HCT116 (cell line): ENCODE measurements at regions not wholly inside any gene's neighbourhood (a gene's known extent, or its start where the extent isn't known, plus 50 kb on each side); places are given as distances from the start of the nearest gene placed in this dataset.

ENCODE experiments used
- ATAC-seq: fragments of 200-7000 bp; cut with Tn5 transposase; 2 replicates; pipeline ENCODE4 v1.9.1; 2020; ENCODE audit warnings: mild to moderate bottlenecking, moderate library complexity
- BruUV-seq: library from RNA; stranded (reverse); fragments of 400-500 nt; replicated peaks from 2 replicates; lab custom pipeline; 2021; lab: Mats Ljungman, UMichigan
- CTCF ChIA-PET: fragments of 300-600 bp; sonication (Branson Sonifier 250); formaldehyde crosslinking; loops from one replicate; lab custom pipeline; 2021; ENCODE audit warnings: antibody characterized with exemption; lab: Charles Lee
- POLR2A ChIA-PET: fragments of 300-600, 350-600 bp; sonication (Branson Sonifier 250); formaldehyde crosslinking; loops from one replicate; lab custom pipeline; 2021; ENCODE audit warnings: antibody characterized with exemption; lab: Charles Lee
- RAD21 ChIA-PET, 2 experiments: fragments of 300-600 bp; sonication (Branson Sonifier 250); formaldehyde crosslinking; loops; one replicate each; lab custom pipeline; 2023; ENCODE audit warnings: low total read pairs in 2 of 2; ENCODE audit not compliant: uncharacterized antibody in 2 of 2, unreplicated experiment in 2 of 2, low non-redundant PET in 1 of 2; lab: Charles Lee
- DNase-seq: peaks from one replicate; pipeline ENCODE4 v3.0.0-alpha.2; 2010; ENCODE audit warnings: low read depth, low spot score
- H2AFZ ChIP-seq: fragments of 200-600 bp; shearing (Covaris generic), sonication (generic); 2 replicates; pipeline ENCODE4 v1.6.1; 2017; ENCODE audit warnings: low read depth, mixed run types, mixed read lengths, antibody characterized with exemption, low read length; ENCODE audit not compliant: poor library complexity, severe bottlenecking
- H3K27ac ChIP-seq: 2 replicates; pipeline ENCODE4 v1.5.1; 2012; ENCODE audit warnings: low read depth, low read length
- H3K27me3 ChIP-seq: fragments of 200-600 bp; sonication (generic); 2 replicates; pipeline ENCODE4 v1.6.1; 2016; ENCODE audit warnings: mixed run types, low read length, mixed read lengths; ENCODE audit not compliant: insufficient read depth
- H3K36me3 ChIP-seq, 2 experiments: fragments of 200-500 bp in 1 of 2; fragments of 200-600 bp in 1 of 2; sonication (Bioruptor generic) in 1 of 2; sonication (generic) in 1 of 2; 2 replicates each; pipeline versions ENCODE4 v1.5.1 to v1.6.1; 2014 to 2016; ENCODE audit warnings: low read length in 2 of 2, inconsistent platforms in 1 of 2, mixed read lengths in 1 of 2, mixed run types in 1 of 2; ENCODE audit not compliant: insufficient read depth in 2 of 2, control insufficient read depth in 1 of 2
- H3K4me1 ChIP-seq, 2 experiments: fragments of 200-600 bp in 1 of 2; sonication (generic) in 1 of 2; 2 replicates each; pipeline versions ENCODE4 v1.5.1 to v1.6.1; 2012 to 2017; ENCODE audit warnings: low read length in 2 of 2, inconsistent platforms in 1 of 2, mild to moderate bottlenecking in 1 of 2, mixed read lengths in 1 of 2, mixed run types in 1 of 2, moderate library complexity in 1 of 2; ENCODE audit not compliant: insufficient read depth in 2 of 2, control insufficient read depth in 1 of 2
- H3K4me2 ChIP-seq: fragments of 200-600 bp; sonication (generic); 2 replicates; pipeline ENCODE4 v1.6.1; 2017; ENCODE audit warnings: mixed run types, low read length, mixed read lengths
- H3K4me3 ChIP-seq, 2 experiments: fragments of 200-600 bp in 1 of 2; sonication (generic) in 1 of 2; replicated peaks in 1 of 2; 2 replicates each; pipeline ENCODE4 v1.5.1; 2011 to 2016; ENCODE audit warnings: low read length in 2 of 2, control low read depth in 1 of 2, low read depth in 1 of 2, mild to moderate bottlenecking in 1 of 2, mixed read lengths in 1 of 2, mixed run types in 1 of 2
- H3K79me2 ChIP-seq: fragments of 200-600 bp; sonication (generic); 2 replicates; pipeline ENCODE4 v1.6.1; 2017; ENCODE audit warnings: mild to moderate bottlenecking, mixed run types, low read length, moderate library complexity, mixed read lengths; ENCODE audit not compliant: insufficient read depth
- H3K9ac ChIP-seq: fragments of 200-600 bp; sonication (generic); 2 replicates; pipeline ENCODE4 v1.6.1; 2016; ENCODE audit warnings: low read length, mixed read lengths
- H3K9me2 ChIP-seq: fragments of 200-600 bp; sonication (generic), shearing (Covaris generic); 2 replicates; pipeline ENCODE4 v1.6.1; 2017; ENCODE audit warnings: mixed run types, mild to moderate bottlenecking, moderate library complexity; ENCODE audit not compliant: insufficient read depth
- H3K9me3 ChIP-seq, 2 experiments: fragments of 200-500 bp in 1 of 2; fragments of 200-600 bp in 1 of 2; sonication (Bioruptor generic) in 1 of 2; sonication (generic) in 1 of 2; 2 replicates each; pipeline ENCODE4 v1.6.1; 2014 to 2017; ENCODE audit warnings: low read length in 2 of 2, mixed read lengths in 2 of 2, inconsistent platforms in 1 of 2, low read depth in 1 of 2, mild to moderate bottlenecking in 1 of 2, mixed run types in 1 of 2, moderate library complexity in 1 of 2; ENCODE audit not compliant: control insufficient read depth in 1 of 2, insufficient read depth in 1 of 2
- H4K20me1 ChIP-seq: fragments of 200-600 bp; sonication (generic), shearing (Covaris generic); 2 replicates; pipeline ENCODE4 v1.6.1; 2017; ENCODE audit warnings: mixed run types, mild to moderate bottlenecking, moderate library complexity; ENCODE audit not compliant: insufficient read depth
- ELF1 ChIP-seq: IDR thresholded peaks from 2 replicates; pipeline ENCODE4 v1.6.1; 2012; ENCODE audit warnings: low read depth, borderline replicate concordance
- FOSL1 ChIP-seq: IDR thresholded peaks from 2 replicates; pipeline ENCODE4 v1.6.1; 2012; ENCODE audit warnings: low read depth
- JUND ChIP-seq: IDR thresholded peaks from 2 replicates; pipeline ENCODE4 v1.6.1; 2012
- POLR2A ChIP-seq: IDR thresholded peaks from 2 replicates; pipeline ENCODE4 v1.7.0; 2011; ENCODE audit warnings: borderline replicate concordance; ENCODE audit not compliant: insufficient read depth, insufficient read length; ENCODE audit errors: extremely low read depth
- REST ChIP-seq: IDR thresholded peaks from 2 replicates; pipeline ENCODE4 v1.6.1; 2012; ENCODE audit warnings: low read depth
- SP1 ChIP-seq: IDR thresholded peaks from 2 replicates; pipeline ENCODE4 v1.6.1; 2012; ENCODE audit warnings: low read depth
- TCF7L2 ChIP-seq: IDR thresholded peaks from 2 replicates; pipeline ENCODE4 v1.7.0; 2011; ENCODE audit warnings: borderline replicate concordance, inconsistent platforms; ENCODE audit not compliant: insufficient read depth, insufficient read length; ENCODE audit errors: extremely low read depth
- intact Hi-C: fragments of 100-400 bp; cut with micrococcal nuclease; formaldehyde crosslinking; loops from 2 replicates; pipeline ENCODE4 v1.10.0; 2022

GRCh38 chr21:29991624-29992023, 51.8 kb upstream of the GRIK1 start:
- POLR2A ChIA-PET: no interaction called here
- Histone ChIP-seq H2AFZ (no peak overlapping the region), H3K4me1 (no peaks in the 10 kb centered on the region), H3K4me3 (no peak overlapping the region)
- no peak for DNase-seq
- ATAC-seq: no peak
- TF ChIP-seq FOSL1 (no peak), REST (no peak), JUND (no peak), SP1 (no peak), POLR2A (no peak), TCF7L2 (no peak), ELF1 (no peak)
- TF ChIP-seq, all 23 proteins: peak for 0
- peaks cover 24 to 25% of the 10 kb centered on the region in 2 experiments; a peak in 3 of 4 replicates for H3K9me3 ChIP-seq
- no peaks in the 10 kb centered on the region for H3K79me2 ChIP-seq
- ChIA-PET CTCF (no interaction called here), RAD21 (no interaction called here)
- H3K4me2 ChIP-seq: no peak overlapping the region
- no peaks in the 10 kb centered on the region for H3K36me3 ChIP-seq
- H3K9me2 ChIP-seq: no peaks in the 10 kb centered on the region
- intact Hi-C loops: no loop called here
- no TSS peak for BruUV-seq
- no peaks in the 10 kb centered on the region for H4K20me1 ChIP-seq
- no peak overlapping the region for H3K27ac ChIP-seq
- H3K27me3 ChIP-seq: no peaks in the 10 kb centered on the region
- no peak overlapping the region for H3K9ac ChIP-seq
